ENCODE measurements at regions not wholly inside any gene's neighbourhood (a gene's known extent, or its start where the extent isn't known, plus 50 kb on each side); places are given as distances from the start of the nearest gene placed in this dataset.
A peak's percentile ranks its signal among the peaks of the same experiment; 100 is the strongest.

GRCh38 chr9:38277601-38278200, 114.8 kb upstream of the ALDH1B1 start:
- no peak for TF ChIP-seq CTCF (IDR thresholded peaks at IDR 0.05)
- H3K27ac Mint-ChIP-seq = peak overlapping the region in 1 of 7 donors; percentile 11
- intact Hi-C loops (cut with micrococcal nuclease) = no loop called here
- H3K4me1 Mint-ChIP-seq = peaks cover 2% of the 10 kb centered on the region
- Histone ChIP-seq H3K9ac (ENCODE audit: insufficient read depth, low read length, poor library complexity, severe bottlenecking) (no peak overlapping the region), H3K36me3 (replicated peaks in 1 of 2; ENCODE audit: control insufficient read depth in 1 of 2, insufficient read depth in 2 of 2, low read length in 2 of 2) (no peaks in the 10 kb centered on the region), H3K27me3 (ENCODE audit: control insufficient read depth in 2 of 2, insufficient read depth in 2 of 2, low read length in 2 of 2) (no peaks in the 10 kb centered on the region), H3K79me2 (ENCODE audit: insufficient read depth, low read length) (no peaks in the 10 kb centered on the region), H3K27ac (ENCODE audit: low read depth in 1 of 2, low read length in 2 of 2) (no peak overlapping the region), H3K4me2 (replicated peaks; ENCODE audit: extremely low read depth, low read length, poor library complexity, severe bottlenecking) (no peak overlapping the region), H3K4me1 (ENCODE audit: control insufficient read depth in 1 of 2, insufficient read depth in 2 of 2, low read length in 2 of 2) (no peaks in the 10 kb centered on the region), H3K4me3 (replicated peaks in 1 of 3; ENCODE audit: low read depth in 2 of 3, low read length in 3 of 3) (no peak overlapping the region), H3K9me3 (replicated peaks in 1 of 2; ENCODE audit: control insufficient read depth in 1 of 2, insufficient read depth in 1 of 2, low read length in 2 of 2) (no peaks in the 10 kb centered on the region), H4K20me1 (ENCODE audit: insufficient read depth, low read length) (no peaks in the 10 kb centered on the region), H2AFZ (ENCODE audit: insufficient read depth, low read depth, low read length, poor library complexity, severe bottlenecking) (no peak overlapping the region)
- peaks cover 0 to 8% (median 0%) of the 10 kb centered on the region in 7 donors for H3K9me3 Mint-ChIP-seq
- peaks cover 1 to 8% (median 2%) of the 10 kb centered on the region in 3 donors for H3K27me3 Mint-ChIP-seq (ENCODE audit: low read depth in 3 of 3)
- no peaks in the 10 kb centered on the region for H3K36me3 Mint-ChIP-seq
- DNase-seq = no peak
- WGBS (ENCODE audit: insufficient coverage) = 86% methylated on average over 5 of the region's 8 CpGs
- no peak overlapping the region for H3K4me3 Mint-ChIP-seq

GRCh38 chr9:38276771-38277439, 115.6 kb upstream of the ALDH1B1 start:
- no peaks in the 10 kb centered on the region for H3K4me1 ChIP-seq (ENCODE audit: control insufficient read depth in 1 of 2, insufficient read depth in 2 of 2, low read length in 2 of 2)
- WGBS (ENCODE audit: insufficient coverage) = 96% methylated on average over 8 of the region's 14 CpGs
- no peak overlapping the region for H3K27ac ChIP-seq (ENCODE audit: low read depth in 1 of 2, low read length in 2 of 2)
- H4K20me1 ChIP-seq (ENCODE audit: insufficient read depth, low read length) = no peaks in the 10 kb centered on the region
- H3K27me3 ChIP-seq (ENCODE audit: control insufficient read depth in 2 of 2, insufficient read depth in 2 of 2, low read length in 2 of 2) = no peaks in the 10 kb centered on the region
- no peak overlapping the region for H3K27ac Mint-ChIP-seq
- H3K79me2 ChIP-seq (ENCODE audit: insufficient read depth, low read length) = no peaks in the 10 kb centered on the region
- H3K9me3 Mint-ChIP-seq = peaks cover 0 to 8% (median under 1%) of the 10 kb centered on the region in 7 donors
- no peaks in the 10 kb centered on the region for H3K36me3 Mint-ChIP-seq
- H3K4me2 ChIP-seq (replicated peaks; ENCODE audit: extremely low read depth, low read length, poor library complexity, severe bottlenecking) = no peak overlapping the region
- H3K36me3 ChIP-seq (replicated peaks in 1 of 2; ENCODE audit: control insufficient read depth in 1 of 2, insufficient read depth in 2 of 2, low read length in 2 of 2) = no peaks in the 10 kb centered on the region
- H3K4me1 Mint-ChIP-seq = peaks cover 2% of the 10 kb centered on the region
- H3K4me3 Mint-ChIP-seq = no peak overlapping the region
- no peak for TF ChIP-seq CTCF (IDR thresholded peaks at IDR 0.05)
- intact Hi-C loops (cut with micrococcal nuclease) = no loop called here
- H2AFZ ChIP-seq (ENCODE audit: insufficient read depth, low read depth, low read length, poor library complexity, severe bottlenecking) = no peak overlapping the region
- H3K9ac ChIP-seq (ENCODE audit: insufficient read depth, low read length, poor library complexity, severe bottlenecking) = no peak overlapping the region
- peaks cover 1 to 8% (median 2%) of the 10 kb centered on the region in 3 donors for H3K27me3 Mint-ChIP-seq (ENCODE audit: low read depth in 3 of 3)
- DNase-seq = no peak
- no peaks in the 10 kb centered on the region for H3K9me3 ChIP-seq (replicated peaks in 1 of 2; ENCODE audit: control insufficient read depth in 1 of 2, insufficient read depth in 1 of 2, low read length in 2 of 2)
- no peak overlapping the region for H3K4me3 ChIP-seq (replicated peaks in 1 of 3; ENCODE audit: low read depth in 2 of 3, low read length in 3 of 3)

Data from CD14-positive monocyte (primary cell).